ENCODE measurements at regions not wholly inside any gene's neighbourhood (a gene's known extent, or its start where the extent isn't known, plus 50 kb on each side); places are given as distances from the start of the nearest gene placed in this dataset.

DNA sequence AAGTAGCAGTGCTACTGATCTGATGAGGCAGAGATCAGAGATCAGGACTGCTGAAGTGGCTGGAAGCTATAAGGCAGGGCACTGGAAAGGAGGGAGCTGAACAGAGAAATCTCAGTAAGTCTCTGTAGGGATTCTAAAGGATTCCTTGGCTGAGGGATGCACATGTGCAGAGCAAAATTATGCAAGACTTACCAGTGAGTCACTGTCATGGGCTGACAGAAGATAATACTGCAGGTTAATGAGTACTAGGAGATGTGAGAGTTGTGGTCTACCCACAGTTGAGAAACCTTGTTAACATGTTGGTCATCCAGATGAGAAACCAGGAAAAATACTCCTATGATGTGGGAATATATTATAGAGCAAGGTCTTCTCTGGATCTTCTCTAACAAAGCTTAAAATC, 378.1 kb downstream of the HAPSTR1 start:
- no peak for DNase-seq (ENCODE audit: low spot score)

DNA sequence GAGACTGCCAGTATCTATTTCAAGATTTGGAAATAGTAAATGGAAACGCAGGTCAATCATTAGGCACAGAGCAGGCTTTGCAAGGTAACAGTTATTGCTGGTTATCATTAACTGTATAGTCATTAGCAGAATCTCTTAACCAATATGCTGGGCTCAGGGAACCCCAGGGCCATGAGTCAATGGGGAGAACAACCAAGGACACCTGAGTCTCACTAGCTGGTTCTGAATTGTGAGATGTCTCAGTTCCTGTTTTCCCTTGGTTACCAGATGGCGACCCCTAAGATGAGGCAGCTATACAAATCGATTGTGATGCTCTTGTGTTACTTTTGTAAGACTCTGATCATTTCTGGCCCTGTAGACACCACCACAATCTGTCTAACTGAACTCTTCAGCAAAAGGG, 385.3 kb downstream of the HAPSTR1 start:
- no peak for DNase-seq (ENCODE audit: low spot score)

DNA sequence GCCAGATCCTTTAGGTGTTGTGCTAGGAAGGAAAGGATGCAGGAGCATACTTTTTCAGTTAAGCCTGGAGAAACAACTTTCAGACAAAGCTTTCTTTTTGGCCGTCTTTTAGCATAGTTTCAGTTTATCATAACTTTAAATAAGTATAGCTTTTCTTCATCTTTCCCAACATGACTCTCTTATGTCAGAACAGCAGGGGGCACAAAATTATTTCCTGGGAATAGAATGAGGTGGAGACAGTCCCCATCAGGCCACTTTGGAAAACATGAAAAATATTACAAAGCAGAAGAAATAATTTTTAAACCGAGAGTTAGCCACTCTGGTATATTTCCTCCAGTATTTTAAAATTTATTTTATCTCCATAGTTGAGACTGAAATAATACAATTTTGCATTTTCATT, 387.6 kb downstream of the HAPSTR1 start:
- DNase-seq (ENCODE audit: low spot score): no peak

DNA sequence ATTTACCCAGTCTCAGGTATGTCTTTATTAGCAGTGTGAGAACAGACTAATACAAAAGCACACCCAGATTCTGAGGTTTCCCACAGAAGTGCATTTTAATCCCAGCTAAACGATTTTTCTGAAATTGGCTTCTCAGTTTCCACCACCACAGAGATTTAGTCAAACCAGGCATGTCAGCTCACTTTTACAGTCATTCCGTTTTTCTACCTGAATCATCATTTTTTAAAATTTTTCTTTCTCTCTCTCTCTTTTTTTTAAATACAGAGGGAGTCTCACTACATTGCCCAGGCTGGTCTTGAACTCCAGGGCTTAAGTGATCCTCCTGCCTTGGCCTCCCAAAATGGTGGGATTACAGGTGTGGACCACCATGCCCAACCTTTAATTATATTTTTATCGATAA, 389.1 kb downstream of the HAPSTR1 start:
- no peak for DNase-seq (ENCODE audit: low spot score)

DNA sequence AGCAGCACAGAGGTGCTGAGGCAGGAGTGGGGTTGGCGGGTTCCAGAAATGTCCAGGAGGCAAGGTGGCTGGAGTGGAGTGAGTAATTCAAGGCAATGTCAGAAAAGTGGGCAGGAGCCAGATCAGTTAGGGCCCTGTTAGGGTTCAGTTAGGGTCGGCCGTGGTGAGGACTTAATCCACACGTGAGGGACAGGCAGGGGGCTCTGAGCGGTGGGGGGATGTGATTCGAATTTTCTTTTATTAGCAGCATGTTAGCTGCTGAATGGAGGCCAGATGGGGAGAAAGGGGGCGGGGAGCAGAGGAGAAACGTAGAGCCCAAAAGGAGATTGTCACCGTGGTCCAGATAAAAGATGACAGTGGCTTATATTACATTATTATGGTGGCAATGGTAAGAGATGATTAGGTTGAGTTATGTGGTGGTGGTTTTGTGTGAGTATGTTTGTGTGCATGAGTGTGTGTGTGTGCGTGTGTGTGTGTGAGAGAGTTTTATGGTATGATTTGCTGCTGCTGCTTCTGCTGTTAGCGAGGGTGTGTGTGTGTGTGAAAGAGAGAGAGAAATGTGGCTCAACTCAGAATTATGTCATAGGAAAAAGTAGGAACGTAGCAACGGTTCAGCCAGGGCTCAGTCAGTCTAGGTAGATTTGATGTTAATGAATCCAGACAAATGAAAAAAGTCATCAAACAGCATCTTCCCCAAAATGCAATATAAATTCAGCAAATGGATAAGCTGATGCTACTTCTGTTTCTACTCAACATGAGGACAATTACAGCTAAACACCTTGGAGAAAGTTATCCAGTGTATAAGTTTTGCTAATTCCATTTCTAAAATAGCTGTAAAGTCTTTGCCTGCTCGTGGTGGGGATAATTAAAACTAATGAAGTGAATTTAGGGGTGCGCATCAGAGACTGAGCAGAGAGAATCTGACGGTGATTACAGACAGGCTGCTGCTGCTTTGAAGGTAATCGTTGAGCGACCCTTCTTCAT, 390.6 kb downstream of the HAPSTR1 start:
- no peak for DNase-seq (ENCODE audit: low spot score)

DNA sequence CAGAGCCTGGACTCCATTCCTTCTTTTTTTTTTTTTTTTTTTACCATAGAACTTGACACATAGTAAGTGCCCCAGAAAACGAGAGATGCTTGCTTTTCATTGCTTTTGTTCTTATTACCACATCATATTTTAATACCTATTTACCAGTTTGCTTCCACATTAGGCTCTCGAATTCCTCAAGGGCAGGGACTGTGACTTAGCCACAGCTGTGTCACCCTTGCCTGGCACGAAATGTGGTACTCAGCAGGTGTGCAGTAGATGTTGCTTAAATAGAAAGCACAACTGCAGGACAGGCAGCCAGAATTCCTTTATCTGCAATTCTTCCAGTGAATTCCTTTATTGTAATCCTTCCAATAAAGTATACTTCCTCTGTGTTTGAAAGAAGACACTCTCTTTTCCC, 393.0 kb downstream of the HAPSTR1 start:
- no peak for DNase-seq (ENCODE audit: low spot score)

DNA sequence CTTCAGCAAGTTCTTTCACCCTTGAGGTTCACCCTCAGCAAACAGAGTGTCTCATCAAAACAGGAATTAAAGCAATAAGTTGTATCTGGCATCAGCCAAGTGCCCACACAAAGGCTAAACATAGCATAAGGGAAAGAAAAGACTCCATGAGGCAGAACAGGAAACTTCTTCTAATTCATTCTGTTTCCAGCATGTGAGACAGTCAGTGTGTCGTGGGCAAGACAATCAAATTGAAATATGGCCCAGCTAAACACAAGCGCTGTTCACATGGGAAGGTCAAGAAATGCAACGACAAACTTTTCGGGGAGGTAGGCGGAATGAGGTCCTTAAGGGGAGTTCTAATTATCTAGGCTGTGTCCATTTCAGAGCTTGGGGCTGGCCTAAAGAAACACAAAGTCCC, 393.4 kb downstream of the HAPSTR1 start:
- DNase-seq (ENCODE audit: low spot score): no peak

DNA sequence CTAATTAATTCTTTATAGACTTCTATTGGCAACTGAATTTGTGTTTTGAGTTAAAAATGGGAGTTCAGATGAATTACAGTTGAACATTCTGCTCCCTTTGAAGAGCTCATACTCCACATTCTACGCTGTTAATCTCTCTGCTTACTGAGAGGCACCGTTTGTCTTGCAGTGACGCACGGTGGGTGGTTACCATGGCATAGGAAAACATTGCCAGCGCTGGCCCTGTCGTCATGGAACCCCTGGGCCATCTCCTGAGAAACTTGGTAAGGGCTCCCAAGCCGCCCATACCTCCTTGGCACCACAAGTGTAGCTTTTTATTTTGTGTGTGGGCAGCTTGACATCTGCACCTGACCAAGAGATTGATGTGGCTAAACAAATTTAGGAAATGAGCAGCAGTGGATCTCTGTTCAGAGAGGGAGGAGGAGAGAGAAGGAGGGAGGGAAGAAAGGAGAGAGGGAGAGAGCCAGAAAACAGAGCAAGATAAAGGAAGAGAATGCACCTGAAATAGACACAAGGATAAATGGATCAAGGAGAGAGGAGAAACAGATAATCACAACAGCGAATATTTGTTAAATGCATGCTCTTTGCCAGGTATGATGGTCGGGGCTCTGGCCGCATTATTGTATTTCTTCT, 398.5 kb downstream of the HAPSTR1 start:
- DNase-seq (ENCODE audit: low spot score): peak; percentile 38

DNA sequence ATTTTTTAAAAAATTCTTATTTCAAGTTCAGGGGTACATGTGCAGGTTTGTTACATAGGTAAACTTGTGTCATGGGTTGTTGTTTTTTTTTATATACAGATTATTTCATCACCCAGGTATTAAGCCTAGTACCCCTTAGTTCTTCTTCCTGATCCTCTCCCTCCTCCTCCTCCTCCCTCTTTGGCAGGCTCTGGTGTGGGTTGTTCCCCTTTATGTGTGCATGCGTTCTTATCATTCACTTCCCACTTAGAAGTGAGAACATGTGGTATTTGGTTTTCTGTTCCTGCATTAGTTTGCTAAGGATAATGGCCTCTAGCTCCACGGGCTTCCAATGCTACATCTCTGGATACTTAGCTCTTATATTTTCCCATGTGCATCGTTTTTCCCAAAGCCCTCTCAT, 404.4 kb downstream of the HAPSTR1 start:
- no peak for DNase-seq (ENCODE audit: low spot score)

DNA sequence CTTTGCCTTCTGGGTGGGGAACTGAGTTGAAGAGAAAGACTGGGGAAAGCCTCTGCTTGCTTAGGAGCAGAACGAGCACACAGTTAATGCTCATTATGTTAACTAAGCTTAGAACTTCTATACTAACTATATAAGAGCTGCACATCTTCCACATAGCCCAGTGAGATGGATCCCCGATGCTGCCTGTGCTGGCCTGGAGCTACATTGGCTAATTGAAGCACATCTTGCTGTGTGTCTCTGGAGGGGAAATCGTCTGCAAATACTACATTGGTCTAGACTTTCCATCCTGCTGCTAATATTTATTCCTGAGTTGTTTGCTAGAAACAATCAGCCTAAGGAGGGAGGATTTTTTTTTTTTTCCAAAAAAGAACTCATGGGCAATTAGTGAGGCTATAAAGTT, 406.3 kb downstream of the HAPSTR1 start:
- DNase-seq (ENCODE audit: low spot score): no peak

DNA sequence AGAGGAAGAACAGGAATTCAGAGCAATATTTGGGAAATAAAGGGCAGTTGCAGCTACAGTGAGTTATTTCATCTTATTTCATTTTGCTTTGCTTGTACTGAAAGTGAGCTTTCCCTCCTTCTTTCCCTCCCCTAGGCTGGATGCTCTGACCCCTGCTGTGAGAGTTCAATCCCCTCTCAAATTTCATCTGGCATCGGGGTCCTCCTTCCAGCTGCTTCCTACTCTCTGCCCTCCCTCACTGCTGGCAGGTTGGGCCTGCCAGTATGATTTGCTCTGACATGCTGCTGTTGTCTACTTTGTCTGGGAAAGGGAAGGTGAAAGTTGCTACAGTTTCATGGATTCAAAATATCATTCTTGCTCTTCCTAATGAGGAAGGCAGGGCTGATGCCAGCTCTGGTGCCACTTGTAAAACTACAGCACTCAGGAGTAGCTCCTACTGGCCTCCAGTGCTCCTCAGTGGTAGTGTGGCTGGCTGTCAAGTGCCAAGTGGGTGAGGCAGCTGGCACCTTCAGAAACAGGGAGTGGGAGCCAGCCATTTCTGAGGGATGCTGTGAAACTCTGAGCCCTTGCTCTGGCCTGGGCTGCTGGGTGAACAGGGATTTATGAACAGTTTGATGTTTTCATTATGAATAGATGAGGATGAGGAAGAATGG, 408.6 kb downstream of the HAPSTR1 start:
- DNase-seq (ENCODE audit: low spot score): no peak

DNA sequence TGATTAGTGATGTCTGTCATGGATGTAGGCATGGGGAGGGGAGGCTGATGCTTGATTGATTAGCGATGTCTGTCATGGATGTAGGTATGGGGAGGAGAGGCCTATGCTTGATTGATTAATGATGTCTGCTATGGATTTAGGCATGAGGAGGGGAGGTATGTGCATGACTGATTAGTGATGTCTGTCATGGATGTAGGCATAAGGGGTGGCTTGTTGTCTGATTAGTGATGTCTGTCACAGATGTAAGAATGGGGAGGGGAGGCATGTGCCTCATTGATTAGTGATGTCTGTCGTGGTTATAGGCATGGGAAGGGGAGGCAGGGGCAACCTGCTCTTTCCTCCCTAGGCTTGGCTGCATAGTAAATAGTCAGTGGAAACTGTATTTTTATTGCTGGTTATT, 409.4 kb downstream of the HAPSTR1 start:
- DNase-seq (ENCODE audit: low spot score): no peak

DNA sequence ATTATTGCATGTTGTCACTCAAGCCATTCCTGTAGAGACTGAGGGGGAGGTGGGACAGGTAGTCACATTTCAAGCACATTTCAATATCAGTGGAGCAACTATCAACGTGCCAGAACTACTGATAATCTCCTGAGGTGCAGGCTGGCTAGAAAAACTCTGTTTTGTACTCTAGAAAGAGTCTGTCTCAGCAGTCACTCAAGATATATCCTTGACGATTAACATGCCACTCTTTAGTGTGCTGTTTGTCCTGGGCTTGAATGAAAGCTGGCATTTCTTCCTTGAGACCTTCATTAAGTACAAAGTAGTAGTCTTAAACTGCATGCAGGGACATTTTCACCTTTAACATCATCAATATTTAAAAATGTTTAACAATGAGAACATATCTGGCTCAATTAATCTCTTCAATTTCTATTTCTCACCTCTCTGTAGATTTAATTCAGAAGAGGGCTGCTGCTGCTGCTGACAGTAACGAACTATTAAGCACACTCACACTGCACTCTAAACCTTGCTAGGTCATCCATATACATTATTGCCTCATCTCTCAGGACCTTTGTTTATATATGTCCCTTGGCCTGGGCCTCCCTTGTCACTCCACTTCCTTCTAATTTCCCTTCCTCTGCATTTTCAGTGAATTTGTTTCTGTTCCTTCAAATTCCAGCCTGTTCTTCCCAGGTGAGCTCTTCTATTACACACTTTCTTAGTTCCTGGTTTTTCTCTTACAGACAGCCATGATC, 412.0 kb downstream of the HAPSTR1 start:
- DNase-seq (ENCODE audit: low spot score): no peak

DNA sequence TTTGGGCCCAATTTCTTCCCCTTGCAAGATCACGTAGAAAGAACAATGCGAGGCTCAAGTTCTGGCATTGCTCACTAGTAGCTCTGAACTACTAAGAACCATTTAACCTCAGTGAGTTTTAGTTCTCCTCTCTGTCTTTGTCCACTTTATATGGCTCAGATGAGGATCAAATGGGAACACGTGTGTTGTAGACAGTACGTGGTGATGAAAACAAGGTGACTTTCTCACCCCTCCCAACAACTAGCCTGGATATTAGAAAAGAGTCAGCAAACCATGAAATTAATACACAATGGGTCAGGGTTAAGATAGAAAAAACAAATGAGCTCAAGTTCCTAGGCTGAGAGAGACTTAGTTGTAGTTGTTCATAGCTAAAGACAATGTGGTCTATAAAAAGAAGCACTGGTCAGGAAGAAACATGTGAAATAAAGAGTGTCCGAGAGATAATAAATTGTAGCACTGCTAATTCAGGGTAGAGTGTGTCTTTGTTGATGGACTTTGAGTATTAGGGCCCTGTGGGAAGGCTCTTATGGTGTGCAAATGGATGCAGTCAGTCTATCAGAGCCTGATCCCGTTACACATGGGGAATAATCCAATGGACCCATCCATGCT, 417.0 kb downstream of the HAPSTR1 start:
- DNase-seq (ENCODE audit: low spot score): no peak

DNA sequence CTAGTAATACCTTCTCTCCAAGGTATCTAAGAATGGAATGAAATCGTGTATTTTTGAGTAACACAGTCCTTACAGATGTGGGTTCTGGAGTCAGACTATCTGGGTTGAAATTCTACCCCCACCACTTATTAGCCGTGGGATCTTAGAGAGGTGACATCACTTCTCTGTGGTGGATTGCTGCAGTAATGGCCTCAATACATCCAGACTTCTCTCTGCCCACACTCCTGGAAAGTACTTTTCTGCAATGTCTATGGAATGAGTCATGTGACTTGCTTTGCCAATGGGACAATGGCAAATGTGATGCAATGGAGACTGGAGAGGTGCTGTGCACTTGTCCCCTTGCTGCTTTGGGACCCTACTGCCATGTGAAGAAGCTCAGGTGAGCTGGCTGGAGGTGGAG, 418.2 kb downstream of the HAPSTR1 start:
- DNase-seq (ENCODE audit: low spot score): no peak

DNA sequence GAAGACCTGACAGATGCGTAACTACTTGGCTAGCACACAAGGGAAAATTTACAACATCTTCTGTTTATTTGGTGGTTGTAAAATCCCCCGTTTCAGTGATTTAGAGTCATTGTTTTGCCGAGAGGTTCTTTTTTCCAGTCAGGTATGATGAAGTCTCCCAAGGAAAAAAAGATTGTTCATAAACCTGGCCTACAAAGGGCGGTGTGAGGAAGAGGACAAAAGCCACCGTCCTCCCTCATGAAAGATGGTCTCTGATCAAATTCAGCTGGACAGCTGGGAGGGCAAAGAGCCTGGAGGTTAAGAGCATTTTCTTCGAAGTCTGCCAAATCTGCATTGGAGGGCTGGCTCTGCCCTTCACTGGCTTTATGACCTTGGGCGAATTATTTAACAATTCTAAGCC, 419.9 kb downstream of the HAPSTR1 start:
- DNase-seq (ENCODE audit: low spot score): no peak

DNA sequence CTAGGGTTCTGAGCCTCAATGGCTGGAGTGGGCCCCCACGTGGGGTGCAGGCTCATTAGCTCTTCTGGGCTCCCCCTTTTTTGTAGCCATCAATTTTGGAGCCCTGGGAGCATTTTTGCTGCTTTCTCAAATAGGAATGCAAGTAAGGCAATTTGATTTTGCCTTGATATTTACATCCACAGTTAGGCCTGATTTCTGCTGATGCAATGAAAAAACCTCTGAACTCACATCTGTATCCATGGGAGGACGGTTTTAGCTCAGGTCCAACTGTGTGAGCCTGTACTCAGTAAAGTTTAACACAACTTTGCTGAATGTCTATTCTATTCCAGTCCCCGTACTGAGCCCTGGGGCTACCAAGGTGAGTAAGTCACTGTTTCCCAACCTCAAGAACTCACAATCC, 425.0 kb downstream of the HAPSTR1 start:
- no peak for DNase-seq (ENCODE audit: low spot score)

DNA sequence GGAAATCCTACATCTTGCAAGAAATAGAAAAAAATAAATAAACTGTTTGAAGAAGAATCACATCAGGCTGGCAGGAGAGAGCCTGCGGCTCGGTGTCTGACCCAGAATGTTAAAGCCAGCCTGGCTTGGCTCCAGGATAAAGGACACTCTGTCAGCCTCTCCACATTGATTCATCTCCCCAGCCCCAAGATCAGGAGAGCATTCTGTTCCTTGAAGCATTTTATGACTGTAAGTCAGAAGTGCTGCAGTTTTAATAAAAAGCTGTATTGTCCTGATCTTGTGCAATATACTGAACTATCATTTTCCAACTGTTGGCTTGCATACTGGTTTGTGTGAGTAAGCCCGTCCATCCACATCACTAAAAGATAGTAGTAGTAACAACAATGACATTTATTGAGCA, 426.6 kb downstream of the HAPSTR1 start:
- peak; percentile 94 for DNase-seq (ENCODE audit: low spot score)

DNA sequence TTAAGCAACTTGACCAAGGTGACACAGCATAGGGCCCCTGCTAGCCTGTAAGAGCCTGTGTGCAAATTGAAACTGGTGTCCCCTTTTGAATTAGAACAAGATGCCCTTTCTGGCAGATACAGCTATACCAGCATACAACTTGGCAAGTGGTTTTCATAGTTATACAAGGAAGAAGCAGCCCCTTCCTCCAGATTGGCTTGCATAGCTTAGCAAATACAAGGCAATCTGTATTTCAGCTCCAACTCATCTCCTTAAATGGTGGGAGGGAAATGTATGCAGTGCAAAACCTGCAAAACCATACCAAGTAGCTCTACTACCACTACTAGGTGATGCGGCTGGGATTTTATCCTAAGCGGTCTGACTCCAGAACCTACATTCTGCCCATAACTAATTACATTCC, 427.1 kb downstream of the HAPSTR1 start:
- DNase-seq (ENCODE audit: low spot score): no peak

DNA sequence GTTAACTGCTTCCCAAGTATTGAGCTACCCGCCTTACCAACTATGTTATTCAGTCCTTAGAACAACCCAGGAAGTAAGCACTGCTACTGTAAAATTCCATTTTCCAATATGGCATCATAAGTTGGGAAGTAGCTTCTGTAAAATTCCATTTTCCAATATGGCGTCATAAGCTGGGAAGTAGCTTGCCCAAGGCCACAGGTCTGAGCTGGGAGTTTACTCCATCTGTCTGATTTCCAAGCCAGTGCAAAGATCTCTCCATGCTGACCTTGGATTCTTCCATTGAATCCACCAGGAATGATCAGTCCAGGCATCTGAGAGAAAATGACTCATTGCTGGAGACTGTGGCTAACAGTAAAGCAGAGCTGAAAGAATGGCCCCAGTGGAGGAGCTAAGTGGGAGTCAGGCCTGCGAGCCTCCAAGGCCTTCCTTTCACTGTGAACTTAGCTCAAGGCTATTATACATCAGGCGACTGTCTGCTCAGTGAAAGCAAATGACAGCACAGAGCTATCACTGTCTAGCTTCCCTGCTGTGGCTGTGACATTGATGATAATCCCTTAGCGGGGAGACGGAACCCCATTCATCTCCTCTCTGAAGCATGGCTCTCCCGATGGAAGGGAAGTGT, 430.4 kb downstream of the HAPSTR1 start:
- peak; percentile 78 for DNase-seq (ENCODE audit: low spot score)

DNA sequence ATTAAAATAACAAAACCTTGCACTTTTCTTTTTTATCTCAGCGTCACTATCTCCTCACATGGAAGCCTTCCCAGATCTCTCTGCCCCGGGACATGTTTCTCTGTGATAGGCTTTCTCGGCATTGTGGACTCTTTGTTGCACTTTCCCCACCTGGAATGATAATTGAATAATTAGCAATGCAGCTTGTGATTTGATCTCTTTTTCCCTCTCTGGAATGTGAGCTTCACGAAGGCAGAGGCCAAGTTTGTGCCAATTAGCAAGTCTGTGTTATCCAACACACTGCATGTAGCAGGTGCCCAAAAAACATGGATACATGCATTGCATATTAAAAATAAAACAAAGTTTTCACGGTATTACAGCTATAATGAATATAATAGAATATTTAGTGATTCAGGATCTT, 431.2 kb downstream of the HAPSTR1 start:
- DNase-seq (ENCODE audit: low spot score): no peak

Data from COLO829 (cell line).